ENCODE measurements at regions not wholly inside any gene's neighbourhood (a gene's known extent, or its start where the extent isn't known, plus 50 kb on each side); places are given as distances from the start of the nearest gene placed in this dataset.
"Not testable (repeated sequence)": the region's sequence is repeated elsewhere in the genome, so short reads cannot be mapped to it uniquely, and the experiment has no call there.

DNA sequence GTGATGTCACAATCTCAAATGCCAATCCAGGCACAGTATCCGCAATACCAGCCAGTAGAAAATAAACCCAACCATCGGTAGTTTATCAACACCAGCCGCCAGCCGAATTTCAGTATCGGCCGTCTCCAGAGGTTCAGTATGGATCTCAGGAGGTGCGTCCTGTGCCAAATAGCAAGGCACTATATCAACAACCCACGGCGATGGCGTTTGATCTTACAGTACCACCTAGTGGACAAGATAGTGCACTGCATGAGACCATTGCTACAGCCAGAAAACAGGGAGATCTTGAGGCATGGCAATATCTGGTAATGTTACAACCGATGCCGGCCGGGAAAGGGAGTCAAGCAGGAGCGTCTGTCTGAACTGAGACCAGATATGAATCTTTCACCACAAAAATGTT lies 121.8 kb upstream of the DRD5 start:
- not testable (repeated sequence) for FAIRE-seq; H3K4me3 ChIP-seq (ENCODE audit: insufficient read depth, low read depth, low read length); H3K79me2 ChIP-seq (ENCODE audit: insufficient read depth, low read length); H3K27me3 Mint-ChIP-seq (ENCODE audit: low read depth, unreplicated experiment); H3K4me1 ChIP-seq (ENCODE audit: insufficient read depth, low read length); H3K36me3 ChIP-seq (ENCODE audit: insufficient read depth, low read length); H3K9me3 Mint-ChIP-seq (ENCODE audit: unreplicated experiment); H3K9ac ChIP-seq (ENCODE audit: low read length); H3K27ac Mint-ChIP-seq (ENCODE audit: unreplicated experiment); H3K4me3 Mint-ChIP-seq (ENCODE audit: unreplicated experiment); H3K9me3 ChIP-seq (ENCODE audit: insufficient read depth, low read depth, low read length); H2AFZ ChIP-seq (ENCODE audit: low read depth, low read length); H3K36me3 Mint-ChIP-seq (ENCODE audit: low read depth, unreplicated experiment); H3K4me1 Mint-ChIP-seq (ENCODE audit: low read depth, unreplicated experiment); H3K4me2 ChIP-seq (ENCODE audit: low read length); H4K20me1 ChIP-seq (ENCODE audit: insufficient read depth, low read length); H3K27me3 ChIP-seq (ENCODE audit: insufficient read depth, low read length); DNase-seq (ENCODE audit: low read depth); H3K27ac ChIP-seq (ENCODE audit: low read depth, low read length)

DNA sequence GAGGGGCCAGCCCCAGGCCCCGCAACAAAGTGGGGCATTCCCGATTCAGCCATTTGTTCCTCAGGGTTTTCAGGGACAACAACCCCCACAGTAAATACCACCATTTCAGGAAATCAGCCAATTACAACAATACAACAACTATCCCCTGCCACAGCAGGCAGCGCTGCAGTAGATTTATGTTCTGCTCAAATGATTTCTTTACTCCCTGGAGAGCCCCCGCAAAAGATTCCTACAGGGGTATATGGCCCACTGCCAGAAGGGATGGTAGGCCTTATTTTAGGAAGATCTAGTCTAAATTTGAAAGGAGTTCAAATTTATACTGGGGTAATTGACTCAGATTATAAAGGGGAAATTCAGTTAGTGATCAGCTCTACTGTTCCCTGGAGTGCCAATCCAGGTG lies 120.5 kb upstream of the DRD5 start:
- not testable (repeated sequence) for H3K27ac Mint-ChIP-seq (ENCODE audit: unreplicated experiment); H3K36me3 ChIP-seq (ENCODE audit: insufficient read depth, low read length); H3K9me3 ChIP-seq (ENCODE audit: insufficient read depth, low read depth, low read length); DNase-seq (ENCODE audit: low read depth); H3K4me1 ChIP-seq (ENCODE audit: insufficient read depth, low read length); H3K27me3 Mint-ChIP-seq (ENCODE audit: low read depth, unreplicated experiment); H2AFZ ChIP-seq (ENCODE audit: low read depth, low read length); H3K79me2 ChIP-seq (ENCODE audit: insufficient read depth, low read length); H3K9ac ChIP-seq (ENCODE audit: low read length); H3K27ac ChIP-seq (ENCODE audit: low read depth, low read length); FAIRE-seq; H3K36me3 Mint-ChIP-seq (ENCODE audit: low read depth, unreplicated experiment); H3K4me3 ChIP-seq (ENCODE audit: insufficient read depth, low read depth, low read length); H3K9me3 Mint-ChIP-seq (ENCODE audit: unreplicated experiment); H3K27me3 ChIP-seq (ENCODE audit: insufficient read depth, low read length); H4K20me1 ChIP-seq (ENCODE audit: insufficient read depth, low read length); H3K4me2 ChIP-seq (ENCODE audit: low read length); H3K4me3 Mint-ChIP-seq (ENCODE audit: unreplicated experiment); H3K4me1 Mint-ChIP-seq (ENCODE audit: low read depth, unreplicated experiment)

- H3K9me3 ChIP-seq (ENCODE audit: insufficient read depth, low read depth, low read length); H3K27ac ChIP-seq (ENCODE audit: low read depth, low read length); H3K9ac ChIP-seq (ENCODE audit: low read length); H4K20me1 ChIP-seq (ENCODE audit: insufficient read depth, low read length); H3K4me2 ChIP-seq (ENCODE audit: low read length); H2AFZ ChIP-seq (ENCODE audit: low read depth, low read length); H3K36me3 Mint-ChIP-seq (ENCODE audit: low read depth, unreplicated experiment); H3K4me3 Mint-ChIP-seq (ENCODE audit: unreplicated experiment); H3K27me3 Mint-ChIP-seq (ENCODE audit: low read depth, unreplicated experiment); DNase-seq (ENCODE audit: low read depth); H3K27me3 ChIP-seq (ENCODE audit: insufficient read depth, low read length); H3K4me3 ChIP-seq (ENCODE audit: insufficient read depth, low read depth, low read length); H3K36me3 ChIP-seq (ENCODE audit: insufficient read depth, low read length); H3K79me2 ChIP-seq (ENCODE audit: insufficient read depth, low read length); H3K9me3 Mint-ChIP-seq (ENCODE audit: unreplicated experiment); H3K4me1 Mint-ChIP-seq (ENCODE audit: low read depth, unreplicated experiment); H3K27ac Mint-ChIP-seq (ENCODE audit: unreplicated experiment); H3K4me1 ChIP-seq (ENCODE audit: insufficient read depth, low read length); FAIRE-seq: not testable (repeated sequence)
These were observed 110.7 kb upstream of the DRD5 start for GRCh38 chr4:9670725-9671124.

- H3K4me1 Mint-ChIP-seq (ENCODE audit: low read depth, unreplicated experiment); H3K9me3 ChIP-seq (ENCODE audit: insufficient read depth, low read depth, low read length); H3K36me3 ChIP-seq (ENCODE audit: insufficient read depth, low read length); H3K36me3 Mint-ChIP-seq (ENCODE audit: low read depth, unreplicated experiment); H3K79me2 ChIP-seq (ENCODE audit: insufficient read depth, low read length); H3K4me2 ChIP-seq (ENCODE audit: low read length); H3K27ac Mint-ChIP-seq (ENCODE audit: unreplicated experiment); H3K27ac ChIP-seq (ENCODE audit: low read depth, low read length); H3K27me3 ChIP-seq (ENCODE audit: insufficient read depth, low read length); H2AFZ ChIP-seq (ENCODE audit: low read depth, low read length); H3K9me3 Mint-ChIP-seq (ENCODE audit: unreplicated experiment); FAIRE-seq; H3K9ac ChIP-seq (ENCODE audit: low read length); H3K27me3 Mint-ChIP-seq (ENCODE audit: low read depth, unreplicated experiment); H3K4me1 ChIP-seq (ENCODE audit: insufficient read depth, low read length); DNase-seq (ENCODE audit: low read depth); H3K4me3 Mint-ChIP-seq (ENCODE audit: unreplicated experiment); H4K20me1 ChIP-seq (ENCODE audit: insufficient read depth, low read length); H3K4me3 ChIP-seq (ENCODE audit: insufficient read depth, low read depth, low read length): not testable (repeated sequence)
These were observed 104.1 kb upstream of the DRD5 start for GRCh38 chr4:9677357-9677756.
